ENCODE measurements at regions not wholly inside any gene's neighbourhood (a gene's known extent, or its start where the extent isn't known, plus 50 kb on each side); places are given as distances from the start of the nearest gene placed in this dataset.
"Not testable (repeated sequence)": the region's sequence is repeated elsewhere in the genome, so short reads cannot be mapped to it uniquely, and the experiment has no call there.

DNA sequence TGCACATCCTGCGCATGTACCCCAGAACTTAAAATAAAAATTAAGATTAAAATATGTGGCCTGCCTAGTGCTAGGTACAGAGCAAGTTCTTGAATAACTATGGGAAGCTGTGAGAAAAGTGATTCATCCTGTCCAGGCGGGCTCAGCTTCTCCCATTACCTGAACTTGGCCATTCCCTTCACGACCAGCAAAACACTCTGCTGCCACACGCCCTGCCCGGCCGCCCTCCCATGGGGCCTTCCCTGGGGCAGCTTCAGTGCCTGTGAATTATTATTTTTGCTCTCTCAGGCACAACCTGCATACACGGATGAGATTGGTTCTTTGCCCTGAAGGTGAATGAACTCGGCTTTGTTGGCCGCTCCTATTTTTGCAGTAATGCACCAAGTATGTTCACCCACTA lies 209.2 kb upstream of the SHH start:
- no peak for DNase-seq

DNA sequence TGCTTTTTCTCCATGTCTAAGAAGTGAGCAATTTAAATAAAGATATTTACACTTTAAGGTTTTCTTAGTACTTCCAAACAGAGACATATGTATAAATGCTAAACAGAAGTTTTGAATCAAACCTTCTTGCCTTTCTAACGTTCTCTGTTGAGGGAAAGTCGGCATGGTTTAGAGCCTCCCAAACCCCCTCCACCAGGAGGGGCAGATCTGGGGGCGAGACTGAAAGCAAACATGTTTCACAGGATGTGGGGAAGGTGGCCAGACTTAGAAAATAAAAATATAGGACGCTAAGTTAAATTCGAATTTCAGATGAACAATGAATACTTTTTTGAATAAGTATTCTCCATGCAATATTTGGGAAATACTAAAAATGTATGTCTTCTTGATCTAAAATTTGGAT lies 208.3 kb upstream of the SHH start:
- DNase-seq, result no peak

DNA sequence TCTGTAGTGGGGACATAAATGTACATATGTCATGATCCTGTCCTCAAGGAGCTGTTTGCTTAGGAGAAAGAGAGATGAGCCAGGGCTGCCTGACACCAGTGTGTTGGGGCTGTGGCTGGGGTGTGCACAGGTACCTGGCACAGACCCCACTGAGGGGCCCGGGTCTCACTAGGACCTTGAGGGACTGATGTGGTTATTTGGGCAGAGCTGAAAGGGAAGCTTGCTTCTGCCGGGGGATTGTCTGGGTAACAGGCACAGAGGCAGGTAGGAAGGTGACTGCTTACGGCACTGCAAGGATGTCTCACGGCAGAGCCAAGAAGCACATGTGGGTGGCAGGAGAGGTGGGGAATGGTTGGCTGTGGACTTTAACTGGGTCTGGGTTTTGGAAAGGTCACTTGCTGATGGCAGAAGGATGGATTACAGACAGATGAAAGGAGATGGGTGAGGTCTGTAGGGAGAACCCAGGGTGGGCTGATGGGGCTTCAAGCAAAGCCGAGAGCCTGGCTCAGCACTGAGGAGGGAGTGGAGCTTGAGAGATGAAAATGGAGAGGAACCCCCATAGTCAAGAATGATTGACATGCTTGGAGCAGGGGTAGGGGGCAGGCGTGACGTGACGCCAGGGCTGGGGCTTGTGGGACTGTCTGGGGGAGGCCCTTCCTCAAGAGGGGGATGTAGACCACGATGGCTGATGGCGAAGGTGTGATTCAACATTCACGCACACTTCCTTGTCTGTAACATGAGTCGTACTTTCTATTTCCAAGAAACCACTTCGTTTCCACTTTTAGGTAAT lies 207.7 kb upstream of the SHH start:
- no peak for DNase-seq

GRCh38 chr7:156019308-156019707 lies 207.0 kb upstream of the SHH start:
- DNase-seq, result no peak

- no peak for DNase-seq
Observed at GRCh38 chr7:156017916-156018700, 205.8 kb upstream of the SHH start.

DNA sequence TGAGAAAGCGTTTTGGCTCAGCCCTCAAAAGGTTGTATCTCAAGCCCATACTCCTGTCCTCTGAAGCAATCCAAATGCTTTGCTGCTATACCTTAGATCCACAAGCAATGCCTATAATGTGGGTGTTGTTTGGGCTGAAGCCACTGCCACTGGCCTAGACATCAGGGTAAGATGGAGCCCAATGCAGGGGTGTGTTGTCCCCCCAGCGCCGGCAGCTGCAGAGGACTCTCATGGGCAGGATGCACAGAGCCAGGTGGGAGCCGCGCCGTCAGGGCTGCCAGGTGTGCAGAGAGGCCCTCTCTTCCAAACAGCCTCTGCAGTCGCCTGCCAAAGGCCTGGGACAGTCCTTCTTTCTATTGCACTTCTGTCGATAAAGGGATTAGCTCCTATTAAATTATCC lies 205.2 kb upstream of the SHH start:
- no peak for DNase-seq

DNA sequence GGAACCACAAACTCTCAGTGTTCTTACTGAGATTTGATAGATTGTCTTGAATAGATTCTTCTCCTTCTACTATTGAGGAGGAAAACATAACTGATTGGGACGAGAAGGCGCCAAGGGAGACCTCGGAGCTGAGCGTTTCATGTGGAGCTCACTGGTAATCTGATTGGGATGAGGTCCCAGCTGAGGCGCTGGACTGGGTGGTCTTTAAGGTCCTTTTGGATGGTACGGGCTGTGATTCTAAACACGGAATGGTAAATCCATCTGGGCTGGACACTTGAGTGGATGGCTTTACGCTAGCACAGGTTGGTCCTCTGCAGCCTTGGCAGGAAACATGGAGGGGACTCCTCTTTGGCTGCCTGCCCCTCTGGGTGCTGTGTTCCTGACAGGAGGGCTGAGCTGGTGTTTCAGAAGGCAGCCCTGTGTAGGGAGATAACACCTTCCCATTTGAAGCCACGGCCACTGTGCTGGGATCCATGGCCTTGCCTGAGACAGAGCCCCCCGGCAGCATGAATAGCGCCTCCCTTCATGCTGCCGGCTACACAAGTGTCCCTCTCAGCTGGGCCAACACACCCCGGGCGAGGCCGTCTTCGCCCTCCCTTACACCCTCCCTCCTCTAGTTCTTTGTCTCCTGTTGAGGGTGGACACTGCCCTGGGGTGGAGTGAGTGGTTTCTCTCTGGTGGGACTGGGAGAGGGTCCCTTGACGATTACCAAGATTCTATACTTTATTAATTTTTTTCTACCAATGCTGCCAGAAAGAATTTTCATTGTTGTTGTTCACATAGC lies 203.2 kb upstream of the SHH start:
- no peak for DNase-seq

DNA sequence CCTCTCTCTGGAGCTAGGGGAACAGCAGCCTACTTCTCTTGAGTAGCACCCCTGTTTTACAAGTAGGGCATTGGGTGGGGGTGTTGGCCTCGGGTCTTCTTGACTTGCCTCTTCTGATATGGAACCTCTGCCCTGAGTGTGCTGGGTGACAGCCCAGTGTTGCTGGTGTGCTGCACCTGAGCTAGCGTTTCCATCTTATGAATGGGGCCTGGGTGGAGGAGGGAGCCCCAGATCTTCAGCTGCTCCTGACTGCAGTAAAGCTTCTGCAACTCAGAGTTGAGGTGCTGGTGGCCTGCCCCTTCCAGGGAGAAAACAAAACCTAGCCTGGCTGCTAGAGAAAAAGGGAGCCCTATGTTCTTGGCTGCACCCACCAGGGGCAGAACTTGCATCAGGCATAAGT lies 202.5 kb upstream of the SHH start:
- no peak for DNase-seq

DNA sequence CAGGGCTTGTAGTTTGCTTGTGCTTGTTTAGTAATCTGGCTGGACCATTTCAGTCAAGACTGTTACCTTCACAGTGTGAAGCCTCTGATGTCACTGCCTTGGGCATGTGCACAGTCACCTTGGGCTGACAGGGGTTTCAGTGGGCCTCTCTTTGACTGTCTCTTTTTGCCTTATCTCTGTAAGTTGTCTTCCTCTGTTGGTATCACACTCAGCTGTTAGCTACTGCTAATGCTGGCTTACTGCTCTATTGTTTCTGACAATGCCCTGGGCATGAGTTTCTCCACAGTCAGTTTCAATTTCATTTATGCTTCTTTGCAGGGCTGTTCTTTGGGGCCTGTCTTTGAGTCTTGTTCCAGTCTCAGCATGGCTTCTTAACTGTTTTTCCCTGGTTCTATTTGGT lies 201.9 kb upstream of the SHH start:
- no peak for DNase-seq

DNA sequence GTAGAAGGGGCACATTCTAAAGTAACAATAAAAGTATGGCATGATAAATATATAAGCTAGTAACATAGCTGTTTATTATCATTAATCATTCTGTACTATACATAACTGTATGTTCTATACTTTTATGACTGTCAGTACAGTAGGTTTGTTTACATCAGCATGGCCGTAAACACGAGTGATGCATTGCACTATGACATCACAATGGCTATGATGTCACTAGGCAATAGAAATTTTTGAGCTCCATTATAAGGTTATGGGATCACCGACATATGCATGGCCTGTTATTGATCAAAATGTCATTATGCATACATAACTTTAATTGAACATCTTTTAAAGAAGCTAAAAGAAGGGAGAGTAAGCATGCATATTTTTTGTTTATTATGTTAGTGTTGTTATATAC lies 200.1 kb upstream of the SHH start:
- no peak for DNase-seq

- no peak for DNase-seq
Observed at GRCh38 chr7:156009569-156009968, 197.3 kb upstream of the SHH start.

DNA sequence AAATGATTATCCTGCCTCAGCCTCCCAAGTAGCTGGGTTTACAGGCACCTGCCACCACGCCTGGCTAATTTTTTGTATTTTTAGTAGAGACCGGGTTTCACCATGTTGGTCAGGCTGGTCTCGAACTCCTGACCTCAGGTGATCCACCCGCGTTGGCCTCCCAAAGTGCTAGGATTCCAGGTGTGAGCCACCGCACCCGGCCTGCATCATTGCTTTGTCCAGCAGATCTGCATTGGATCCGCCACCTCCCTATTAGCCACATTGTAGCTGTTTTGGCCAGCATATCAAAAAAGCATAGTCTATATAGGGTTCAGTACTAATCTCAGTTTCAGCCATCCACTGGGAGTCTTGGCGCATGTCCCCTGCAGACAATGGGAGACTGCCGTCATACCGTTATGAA lies 194.6 kb upstream of the SHH start:
- DNase-seq, result not testable (repeated sequence)

- DNase-seq, result no peak
Observed at GRCh38 chr7:156006024-156006423, 193.8 kb upstream of the SHH start.

DNA sequence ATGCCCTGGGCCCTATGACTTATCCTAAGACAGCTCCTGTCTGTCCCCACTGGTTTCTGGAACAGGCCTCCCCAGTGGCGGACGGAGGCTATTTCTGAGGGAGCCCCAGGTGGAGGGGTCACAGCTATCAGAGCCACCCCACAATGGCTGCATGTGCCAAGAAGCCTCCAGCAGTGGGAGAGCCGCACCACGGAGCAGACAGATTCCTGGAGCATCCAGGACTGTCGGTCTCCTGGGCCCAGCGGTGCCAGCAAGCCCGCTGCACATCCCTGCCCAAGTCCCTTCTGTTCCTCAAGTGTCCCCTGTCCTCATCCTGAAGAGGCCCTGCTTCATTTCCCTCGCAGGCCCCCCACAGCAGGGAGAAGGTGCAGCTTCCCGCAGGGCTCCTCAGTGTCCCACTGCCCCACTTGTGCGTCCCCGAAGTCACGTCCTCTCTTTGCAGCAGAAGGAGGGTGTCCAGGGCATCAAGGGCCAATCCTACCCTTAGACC lies 193.0 kb upstream of the SHH start:
- DNase-seq, result no peak

DNA sequence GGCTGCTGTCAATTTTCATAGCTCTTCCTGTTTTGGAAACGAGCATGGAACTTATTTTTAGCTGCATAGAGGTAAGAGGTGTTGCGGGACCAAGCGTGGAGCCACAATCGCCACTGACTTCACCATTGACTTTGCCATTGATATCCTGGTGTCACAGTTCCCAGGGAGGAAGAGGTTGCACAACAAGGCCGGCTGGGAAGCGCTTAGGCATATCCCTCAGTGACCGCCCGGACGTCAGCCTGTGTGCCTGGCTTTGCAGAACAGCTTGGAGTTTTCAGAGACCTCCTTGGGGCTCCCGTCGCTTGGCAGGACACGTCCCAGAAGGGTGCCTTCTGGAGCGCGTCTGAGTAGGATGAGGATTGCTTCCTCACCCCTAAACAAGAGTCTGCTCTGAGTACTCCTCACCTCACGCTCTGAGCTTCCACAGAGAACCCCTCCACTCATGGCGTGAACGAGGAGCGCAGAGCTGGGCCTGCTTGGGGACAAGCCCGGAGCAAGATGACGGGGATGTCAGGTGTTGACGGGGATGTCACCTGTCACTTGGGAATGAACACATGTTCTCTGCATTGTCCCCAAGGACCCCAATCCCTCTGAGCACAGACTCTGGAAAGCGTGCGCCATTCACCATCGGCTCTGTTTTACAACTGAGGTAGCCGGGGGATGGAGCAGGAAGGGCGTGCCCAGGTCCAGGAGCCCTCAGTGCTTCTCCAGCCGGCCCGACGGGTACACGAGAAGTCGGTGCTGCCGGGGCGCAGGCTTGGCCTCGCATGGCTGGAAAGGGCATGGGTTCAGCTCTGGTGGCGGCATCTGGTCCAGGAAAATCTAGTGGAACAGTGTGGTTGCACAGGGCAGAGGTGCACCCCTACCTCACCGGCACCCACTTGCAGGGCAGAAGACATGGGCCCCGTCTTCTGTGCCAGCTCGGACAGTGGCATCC lies 192.3 kb upstream of the SHH start:
- DNase-seq, result no peak

- DNase-seq, result no peak
Observed at GRCh38 chr7:156003220-156004162, 191.2 kb upstream of the SHH start.

GRCh38 chr7:156002362-156003066 lies 190.3 kb upstream of the SHH start:
- DNase-seq, result no peak

- DNase-seq, result no peak
Observed at GRCh38 chr7:156001496-156002260, 189.4 kb upstream of the SHH start.

DNA sequence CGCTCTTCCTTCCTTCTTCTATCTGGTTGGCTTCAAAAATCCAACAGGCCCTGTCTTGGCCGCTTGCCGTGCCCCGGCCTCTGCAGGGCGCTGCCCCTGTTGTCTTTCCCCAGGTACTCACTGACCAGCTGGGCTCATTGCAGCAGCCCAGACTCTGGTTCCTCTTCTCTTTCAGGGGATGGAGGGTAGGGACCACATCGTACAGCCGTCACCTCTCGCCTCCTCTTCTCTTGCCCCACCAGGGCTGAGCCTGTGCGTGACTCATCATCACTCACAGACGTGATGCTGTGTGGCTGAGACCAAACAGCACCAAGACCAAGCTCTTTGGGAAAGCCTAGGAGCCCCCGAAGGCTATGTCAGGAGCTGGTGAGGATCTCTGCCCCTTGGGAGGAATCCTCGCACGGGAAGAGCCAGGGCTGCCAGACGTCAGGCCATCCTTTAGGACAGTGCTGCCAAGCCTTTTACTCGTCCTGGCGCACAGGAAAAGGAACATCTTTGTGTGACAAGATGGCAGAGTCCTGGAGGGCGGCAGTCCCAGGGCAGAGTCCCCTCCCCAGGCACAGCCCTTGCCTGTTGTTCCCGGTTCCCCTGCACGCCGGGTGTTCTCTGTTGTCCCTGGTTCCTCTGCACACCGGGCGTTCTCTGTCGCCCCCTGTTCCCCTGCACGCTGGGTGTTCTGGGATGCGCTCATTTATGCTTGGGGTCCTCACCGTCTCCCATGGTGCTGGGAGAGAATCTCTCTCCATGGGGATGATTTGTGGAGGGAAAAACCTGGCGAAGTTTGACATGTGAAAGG lies 188.5 kb upstream of the SHH start:
- no peak for DNase-seq

Measured in NCI-H2029 (cell line).